Ascending aorta (tissue), 2 donors: ENCODE measurements at regions not wholly inside any gene's neighbourhood (a gene's known extent, or its start where the extent isn't known, plus 50 kb on each side); places are given as distances from the start of the nearest gene placed in this dataset.
"Not testable (repeated sequence)": the region's sequence is repeated elsewhere in the genome, so short reads cannot be mapped to it uniquely, and the experiment has no call there.

ENCODE experiments used
- DNase-seq, 2 donors: peaks; one replicate each; pipeline ENCODE4 v3.0.0-alpha.2; 2019; ENCODE audit warnings: low spot score in 2 of 2
- H3K27ac ChIP-seq, 2 donors: fragments of 200-600 bp; sonication (generic); one replicate each; pipeline ENCODE4 v1.5.1; 2016 to 2017; ENCODE audit warnings: mild to moderate bottlenecking in 1 of 2
- H3K27me3 ChIP-seq: fragments of 200-600 bp; sonication (generic); one replicate; pipeline ENCODE4 v1.5.1; 2017
- H3K36me3 ChIP-seq, 2 donors: fragments of 200-600 bp; sonication (generic); one replicate each; pipeline ENCODE4 v1.5.1; 2016
- H3K4me1 ChIP-seq, 2 donors: fragments of 200-600 bp; sonication (generic); one replicate each; pipeline ENCODE4 v1.5.1; 2016 to 2017; ENCODE audit warnings: mild to moderate bottlenecking in 1 of 2
- H3K4me3 ChIP-seq, 2 donors: fragments of 200-600 bp; sonication (generic); one replicate each; pipeline ENCODE4 v1.5.1; 2016 to 2017; ENCODE audit warnings: mild to moderate bottlenecking in 1 of 2
- H3K9me3 ChIP-seq, 2 donors: fragments of 200-600 bp; sonication (generic); one replicate each; pipeline ENCODE4 v1.5.1; 2016
- CTCF ChIP-seq, 3 experiments: fragments of 200-600 bp in 2 of 3; fragments of 450-650 bp in 1 of 3; sonication (generic) in 2 of 3; IDR thresholded peaks; one replicate each; pipeline ENCODE4 v1.5.1; 2016 to 2019; ENCODE audit warnings: antibody characterized with exemption in 3 of 3, mild to moderate bottlenecking in 1 of 3, moderate library complexity in 1 of 3
- intact Hi-C: fragments of 100-400 bp; cut with DNase I; formaldehyde crosslinking; loops from one replicate; pipeline ENCODE4 v1.15.1; 2023

- no peak for DNase-seq
- no peak for TF ChIP-seq CTCF (IDR thresholded peaks at IDR 0.05)
- Histone ChIP-seq H3K4me1 (no peaks in the 10 kb centered on the region), H3K9me3 (no peaks in the 10 kb centered on the region), H3K36me3 (no peaks in the 10 kb centered on the region), H3K27ac (no peak overlapping the region), H3K4me3 (no peak overlapping the region), H3K27me3 (no peaks in the 10 kb centered on the region)
- intact Hi-C loops = no loop called here
Measured at GRCh38 chr2:194483041-194483440, 1174.0 kb upstream of the SLC39A10 start.

- Histone ChIP-seq H3K36me3 (no peaks in the 10 kb centered on the region), H3K27me3 (no peaks in the 10 kb centered on the region), H3K4me3 (no peak overlapping the region), H3K9me3 (no peaks in the 10 kb centered on the region), H3K27ac (no peak overlapping the region), H3K4me1 (no peaks in the 10 kb centered on the region)
- no peak for DNase-seq
- intact Hi-C loops = no loop called here
- no peak for TF ChIP-seq CTCF (IDR thresholded peaks at IDR 0.05)
Measured at GRCh38 chr2:194465641-194466040, 1191.4 kb upstream of the SLC39A10 start.

- no peak for TF ChIP-seq CTCF (IDR thresholded peaks at IDR 0.05)
- H3K36me3 ChIP-seq = no peaks in the 10 kb centered on the region
- intact Hi-C loops = no loop called here
- no peak for DNase-seq
- H3K4me3 ChIP-seq = no peak overlapping the region
- H3K27me3 ChIP-seq = no peaks in the 10 kb centered on the region
- no peaks in the 10 kb centered on the region for H3K4me1 ChIP-seq
- no peak overlapping the region for H3K27ac ChIP-seq
- no peaks in the 10 kb centered on the region for H3K9me3 ChIP-seq
Measured at GRCh38 chr2:194464964-194465638, 1191.9 kb upstream of the SLC39A10 start.

GRCh38 chr2:194462883-194463282, 1194.1 kb upstream of the SLC39A10 start:
- H3K4me1 ChIP-seq, DNase-seq, H3K4me3 ChIP-seq, H3K27me3 ChIP-seq, H3K36me3 ChIP-seq, intact Hi-C loops, H3K27ac ChIP-seq, H3K9me3 ChIP-seq: not testable (repeated sequence)

GRCh38 chr2:194455358-194455757, 1201.7 kb upstream of the SLC39A10 start:
- no peaks in the 10 kb centered on the region for H3K9me3 ChIP-seq
- intact Hi-C loops = no loop called here

GRCh38 chr2:194452504-194452903, 1204.5 kb upstream of the SLC39A10 start:
- intact Hi-C loops = no loop called here
- no peak for DNase-seq
- Histone ChIP-seq H3K9me3 (no peaks in the 10 kb centered on the region), H3K27ac (no peak overlapping the region), H3K36me3 (no peaks in the 10 kb centered on the region), H3K27me3 (no peaks in the 10 kb centered on the region), H3K4me1 (no peaks in the 10 kb centered on the region), H3K4me3 (no peak overlapping the region)
- TF ChIP-seq CTCF (IDR thresholded peaks at IDR 0.05) = no peak

More at GRCh38 chr2:194455358-194455757, 1201.7 kb upstream of the SLC39A10 start:
- Histone ChIP-seq H3K27me3 (no peaks in the 10 kb centered on the region), H3K27ac (no peak overlapping the region), H3K36me3 (no peaks in the 10 kb centered on the region), H3K4me3 (no peak overlapping the region), H3K4me1 (no peaks in the 10 kb centered on the region)
- no peak for TF ChIP-seq CTCF (IDR thresholded peaks at IDR 0.05)
- DNase-seq = no peak
